GM12878 (cell line): ENCODE measurements at regions not wholly inside any gene's neighbourhood (a gene's known extent, or its start where the extent isn't known, plus 50 kb on each side); places are given as distances from the start of the nearest gene placed in this dataset.

ENCODE experiments used
- ATAC-seq: fragments of 200-7000 bp; cut with Tn5 transposase; 3 replicates; pipeline ENCODE4 v1.9.1; 2020; ENCODE audit warnings: mild to moderate bottlenecking, moderate library complexity
- BruUV-seq: library from RNA; stranded (reverse); fragments of 400-500 nt; replicated peaks from 2 replicates; lab custom pipeline; 2021; lab: Mats Ljungman, UMichigan
- CTCF ChIA-PET: fragments of 300-600 bp; sonication (Branson Sonifier 250); formaldehyde crosslinking; extraction: SDS; loops from one replicate; lab custom pipeline; 2021; ENCODE audit warnings: inconsistent platforms; lab: Yijun Ruan, JAX
- POLR2A ChIA-PET: fragments of 350-600 bp; formaldehyde crosslinking; extraction: SDS; loops from one replicate; lab custom pipeline; 2021; ENCODE audit warnings: inconsistent platforms; lab: Charles Lee
- RAD21 ChIA-PET: fragments of 300-600 bp; sonication (Branson Sonifier 250); formaldehyde crosslinking; loops from one replicate; lab custom pipeline; 2023; ENCODE audit warnings: antibody characterized with exemption; ENCODE audit not compliant: unreplicated experiment; lab: Charles Lee
- SMC1A ChIA-PET: fragments of 300-600 bp; sonication (Branson Sonifier 250); formaldehyde crosslinking; loops from one replicate; lab custom pipeline; 2023; ENCODE audit not compliant: unreplicated experiment, uncharacterized antibody; lab: Charles Lee
- DNase-seq: peaks from one replicate; pipeline ENCODE4 v3.0.0-alpha.2; 2011; ENCODE audit warnings: low read depth, low spot score
- FAIRE-seq: peaks from 3 replicates; lab custom pipeline; 2011; peaks lifted over from hg19 to GRCh38; lab: Jason Lieb, UNC
- H2AFZ ChIP-seq: 2 replicates; pipeline ENCODE4 v1.6.0; 2011; ENCODE audit warnings: low read depth, low read length, control low read depth; ENCODE audit not compliant: control insufficient read depth
- H3K27ac ChIP-seq: 2 replicates; pipeline ENCODE4 v1.5.1; 2011; ENCODE audit warnings: control low read depth; ENCODE audit not compliant: control insufficient read depth, insufficient read depth
- H3K27me3 ChIP-seq, 2 experiments: replicated peaks in 1 of 2; 2 replicates each; pipeline versions ENCODE4 v1.6.0 to v1.6.1; 2011; ENCODE audit warnings: low read length in 1 of 2; ENCODE audit not compliant: control insufficient read depth in 2 of 2, insufficient read depth in 2 of 2
- H3K36me3 ChIP-seq, 2 experiments: 2 replicates each; pipeline ENCODE4 v1.5.1; 2011; ENCODE audit warnings: low read length in 1 of 2; ENCODE audit not compliant: control insufficient read depth in 2 of 2, insufficient read depth in 2 of 2
- H3K4me1 ChIP-seq: 2 replicates; pipeline ENCODE4 v1.6.1; 2011; ENCODE audit warnings: mild to moderate bottlenecking, low read length, moderate library complexity, mixed read lengths; ENCODE audit not compliant: control insufficient read depth, insufficient read depth
- H3K4me2 ChIP-seq: 2 replicates; pipeline ENCODE4 v1.6.0; 2011; ENCODE audit warnings: control low read depth; ENCODE audit not compliant: control insufficient read depth, insufficient read depth
- H3K4me3 ChIP-seq: fragments of 200-600 bp; sonication (generic); 2 replicates; pipeline ENCODE4 v1.5.1; 2016
- H3K79me2 ChIP-seq: 2 replicates; pipeline ENCODE4 v1.6.0; 2011; ENCODE audit warnings: low read length; ENCODE audit not compliant: control insufficient read depth, insufficient read depth
- H3K9ac ChIP-seq: 2 replicates; pipeline ENCODE4 v1.8.0; 2011; ENCODE audit warnings: low read length, control low read depth, mixed read lengths; ENCODE audit not compliant: control insufficient read depth, insufficient read depth
- H3K9me3 ChIP-seq: replicated peaks from 3 replicates; pipeline ENCODE4 v1.5.1; 2011; ENCODE audit warnings: mild to moderate bottlenecking, low read length; ENCODE audit not compliant: control insufficient read depth, insufficient read depth
- H4K20me1 ChIP-seq: 2 replicates; pipeline ENCODE4 v1.6.0; 2011; ENCODE audit not compliant: control insufficient read depth, insufficient read depth
- BRCA1 ChIP-seq: IDR thresholded peaks from 2 replicates; pipeline ENCODE4 v1.6.1; 2011; ENCODE audit warnings: low read depth, low read length, improper control_type of control experiment
- CBFB ChIP-seq: IDR thresholded peaks from 2 replicates; pipeline ENCODE4 v1.6.1; 2016; ENCODE audit warnings: antibody characterized with exemption, low read depth
- DPF2 ChIP-seq: fragments of 450-650 bp; IDR thresholded peaks from 2 replicates; pipeline ENCODE4 v1.6.1; 2017; ENCODE audit warnings: mild to moderate bottlenecking
- RAD21 ChIP-seq: IDR thresholded peaks from 2 replicates; pipeline ENCODE4 v1.6.1; 2011; ENCODE audit warnings: mild to moderate bottlenecking, low read depth, low read length, moderate library complexity; ENCODE audit not compliant: insufficient read depth
- SMAD5 ChIP-seq: IDR thresholded peaks from 2 replicates; pipeline ENCODE4 v1.6.1; 2016; ENCODE audit warnings: antibody characterized with exemption, low read depth
- SUZ12 ChIP-seq: fragments of 200-600 bp; sonication (generic); IDR thresholded peaks from one replicate; pipeline ENCODE4 v1.6.1; 2018; ENCODE audit warnings: antibody characterized with exemption, mild to moderate bottlenecking; ENCODE audit not compliant: unreplicated experiment
- ZNF207 ChIP-seq: fragments of 450-650 bp; IDR thresholded peaks from 2 replicates; pipeline ENCODE4 v1.6.1; 2014; ENCODE audit warnings: antibody characterized with exemption, mild to moderate bottlenecking, borderline replicate concordance
- WGBS: methylation state at CpG from one replicate; pipeline ENCODE4 v1.1.6; 2016; ENCODE audit warnings: low lambda C conversion rate; ENCODE audit not compliant: insufficient replicate concordance, insufficient coverage; ENCODE audit errors: missing lambda C conversion rate; 5-methylcytosine and 5-hydroxymethylcytosine counted together
- in situ Hi-C: fragments of 300-500 bp; cut with MboI; formaldehyde crosslinking; loops from 9 replicates; pipeline ENCODE4 v1.14.3; 2018; ENCODE audit warnings: mixed read lengths
- intact Hi-C: fragments of 100-400 bp; cut with micrococcal nuclease; formaldehyde crosslinking; loops from one replicate; pipeline ENCODE4 v1.14.2; 2022; ENCODE audit not compliant: unreplicated experiment
- TF ChIP-seq, protein P1 (sequence below): IDR thresholded peaks from 2 replicates; pipeline ENCODE4 v1.6.1; 2011; ENCODE audit warnings: borderline replicate concordance, low read depth, mild to moderate bottlenecking, moderate library complexity, low read length; ENCODE audit not compliant: insufficient read depth, poor library complexity, severe bottlenecking
- TF ChIP-seq, protein P2 (sequence below): fragments of 450-650 bp; IDR thresholded peaks from 2 replicates; pipeline ENCODE4 v1.6.1; 2014; ENCODE audit warnings: mild to moderate bottlenecking
- TF ChIP-seq, protein P3 (sequence below): fragments of 450-650 bp; IDR thresholded peaks from 2 replicates; pipeline ENCODE4 v1.6.1; 2017; ENCODE audit warnings: borderline replicate concordance

DNA sequence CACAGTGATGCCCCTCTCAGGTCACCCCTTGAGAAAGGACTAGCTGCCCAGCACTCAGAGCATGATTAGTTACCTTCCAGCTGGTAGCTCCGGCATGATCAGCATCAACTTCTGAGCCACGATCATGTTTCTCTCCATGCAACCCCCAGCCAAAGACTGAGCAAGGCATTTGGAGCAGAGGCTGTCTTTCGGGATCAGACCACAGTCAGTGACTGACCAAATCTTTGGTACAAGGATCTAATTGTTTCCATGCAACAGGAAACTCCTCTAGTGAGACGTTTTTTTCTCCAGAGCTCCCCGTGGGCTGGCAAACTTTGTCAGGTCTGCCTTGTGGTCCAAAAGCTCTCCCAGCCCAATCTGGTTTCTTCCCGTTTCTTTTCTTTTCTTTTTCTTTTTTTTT lies 244.3 kb downstream of the METTL4 start:
- H3K4me1 ChIP-seq = no peaks in the 10 kb centered on the region
- no peaks in the 10 kb centered on the region for H3K9me3 ChIP-seq
- TF ChIP-seq CBFB = no peak
- TF ChIP-seq SMAD5 = no peak
- TF ChIP-seq, protein P1, sequence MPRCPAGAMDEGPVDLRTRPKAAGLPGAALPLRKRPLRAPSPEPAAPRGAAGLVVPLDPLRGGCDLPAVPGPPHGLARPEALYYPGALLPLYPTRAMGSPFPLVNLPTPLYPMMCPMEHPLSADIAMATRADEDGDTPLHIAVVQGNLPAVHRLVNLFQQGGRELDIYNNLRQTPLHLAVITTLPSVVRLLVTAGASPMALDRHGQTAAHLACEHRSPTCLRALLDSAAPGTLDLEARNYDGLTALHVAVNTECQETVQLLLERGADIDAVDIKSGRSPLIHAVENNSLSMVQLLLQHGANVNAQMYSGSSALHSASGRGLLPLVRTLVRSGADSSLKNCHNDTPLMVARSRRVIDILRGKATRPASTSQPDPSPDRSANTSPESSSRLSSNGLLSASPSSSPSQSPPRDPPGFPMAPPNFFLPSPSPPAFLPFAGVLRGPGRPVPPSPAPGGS = no peak
- TF ChIP-seq BRCA1 = no peak
- TF ChIP-seq RAD21 = no peak
- no peaks in the 10 kb centered on the region for H4K20me1 ChIP-seq
- no peak overlapping the region for H2AFZ ChIP-seq
- H3K27ac ChIP-seq = no peak overlapping the region
- H3K9ac ChIP-seq = no peak overlapping the region
- intact Hi-C loops = no loop called here
- H3K27me3 ChIP-seq = no peaks in the 10 kb centered on the region
- no peaks in the 10 kb centered on the region for H3K36me3 ChIP-seq
- no peak overlapping the region for H3K4me2 ChIP-seq
- no peak for FAIRE-seq
- ChIA-PET POLR2A (no interaction called here), RAD21 (interaction anchor here (0.6 to 1.1 kb wide), 5 partner anchors 9 to 223 kb away, joined by 3 to 6 read pairs (median 4); no protein-coding TSS in a partner anchor), SMC1A (interaction anchor here (0.6 to 3.4 kb wide), 7 partner anchors 9 to 555 kb away, joined by 3 to 17 read pairs (median 4); no protein-coding TSS in a partner anchor), CTCF (interaction anchor here (0.6 to 4.3 kb wide), 4 partner anchors 9 to 215 kb away, joined by 3 to 30 read pairs (median 4); no protein-coding TSS in a partner anchor)
- DNase-seq = no peak
- in situ Hi-C loops = no loop called here
- no peaks in the 10 kb centered on the region for H3K79me2 ChIP-seq
- H3K4me3 ChIP-seq = no peak overlapping the region
- BruUV-seq = no TSS peak
- peak; percentile 16; the same call in 2 of the 3 replicates for ATAC-seq
- 18% methylated on average over 6 of the region's 6 CpGs for WGBS

DNA sequence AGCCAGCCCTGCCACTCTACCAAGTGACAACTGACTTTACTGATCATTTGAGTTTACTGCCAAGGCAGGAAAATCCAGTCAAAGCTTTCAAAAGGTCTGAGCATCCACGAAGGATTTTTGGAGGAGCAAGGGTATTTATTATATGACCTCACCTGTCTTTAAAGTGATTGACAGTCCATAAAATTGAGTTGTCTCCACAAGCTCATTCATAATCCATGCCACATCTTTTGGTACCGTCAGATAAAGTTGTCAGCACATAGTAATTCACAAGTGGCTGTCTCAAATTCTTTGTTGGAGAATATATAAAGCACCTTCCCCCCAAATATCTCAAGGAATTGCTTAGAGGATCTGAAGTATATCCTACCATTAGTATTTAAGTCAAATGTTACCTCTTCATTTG lies 240.5 kb downstream of the METTL4 start:
- TF ChIP-seq ZNF207 (no peak), SUZ12 (no peak), DPF2 (no peak)
- TF ChIP-seq, protein P2, sequence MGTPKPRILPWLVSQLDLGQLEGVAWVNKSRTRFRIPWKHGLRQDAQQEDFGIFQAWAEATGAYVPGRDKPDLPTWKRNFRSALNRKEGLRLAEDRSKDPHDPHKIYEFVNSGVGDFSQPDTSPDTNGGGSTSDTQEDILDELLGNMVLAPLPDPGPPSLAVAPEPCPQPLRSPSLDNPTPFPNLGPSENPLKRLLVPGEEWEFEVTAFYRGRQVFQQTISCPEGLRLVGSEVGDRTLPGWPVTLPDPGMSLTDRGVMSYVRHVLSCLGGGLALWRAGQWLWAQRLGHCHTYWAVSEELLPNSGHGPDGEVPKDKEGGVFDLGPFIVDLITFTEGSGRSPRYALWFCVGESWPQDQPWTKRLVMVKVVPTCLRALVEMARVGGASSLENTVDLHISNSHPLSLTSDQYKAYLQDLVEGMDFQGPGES = no peak
- TF ChIP-seq, protein P3, sequence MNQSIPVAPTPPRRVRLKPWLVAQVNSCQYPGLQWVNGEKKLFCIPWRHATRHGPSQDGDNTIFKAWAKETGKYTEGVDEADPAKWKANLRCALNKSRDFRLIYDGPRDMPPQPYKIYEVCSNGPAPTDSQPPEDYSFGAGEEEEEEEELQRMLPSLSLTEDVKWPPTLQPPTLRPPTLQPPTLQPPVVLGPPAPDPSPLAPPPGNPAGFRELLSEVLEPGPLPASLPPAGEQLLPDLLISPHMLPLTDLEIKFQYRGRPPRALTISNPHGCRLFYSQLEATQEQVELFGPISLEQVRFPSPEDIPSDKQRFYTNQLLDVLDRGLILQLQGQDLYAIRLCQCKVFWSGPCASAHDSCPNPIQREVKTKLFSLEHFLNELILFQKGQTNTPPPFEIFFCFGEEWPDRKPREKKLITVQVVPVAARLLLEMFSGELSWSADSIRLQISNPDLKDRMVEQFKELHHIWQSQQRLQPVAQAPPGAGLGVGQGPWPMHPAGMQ = no peak
- TF ChIP-seq, protein P1 = no peak
- ATAC-seq (no peak), DNase-seq (no peak), FAIRE-seq (no peak)
- Histone ChIP-seq H2AFZ (no peak overlapping the region), H3K9ac (no peak overlapping the region), H3K79me2 (no peaks in the 10 kb centered on the region), H3K27me3 (no peaks in the 10 kb centered on the region), H3K4me2 (no peak overlapping the region), H3K27ac (no peak overlapping the region), H3K4me1 (no peaks in the 10 kb centered on the region), H3K9me3 (no peaks in the 10 kb centered on the region), H3K4me3 (no peak overlapping the region), H3K36me3 (no peaks in the 10 kb centered on the region), H4K20me1 (no peaks in the 10 kb centered on the region)
- no TSS peak for BruUV-seq
- 0% methylated on average over 2 of the region's 2 CpGs for WGBS
- ChIA-PET RAD21 (interaction anchor here (2.2 kb wide), 1 partner anchor 18 kb away, joined by 5 read pairs; no protein-coding TSS in a partner anchor), SMC1A (interaction anchor here (0.9 to 2.5 kb wide), 6 partner anchors 12 to 211 kb away, joined by 3 to 8 read pairs (median 4); no protein-coding TSS in a partner anchor), POLR2A (no interaction called here), CTCF (interaction anchor here (0.6 to 2.5 kb wide), 8 partner anchors 8 to 226 kb away, joined by 3 to 6 read pairs (median 3); no protein-coding TSS in a partner anchor)
- in situ Hi-C loops (loop anchor here (5.0 kb wide), 1 partner anchor 222 kb away; no protein-coding TSS in a partner anchor), intact Hi-C loops (loop anchor here (10.0 kb wide), 1 partner anchor 226 kb away; no protein-coding TSS in a partner anchor)
